PC-9 (cell line): ENCODE measurements at regions not wholly inside any gene's neighbourhood (a gene's known extent, or its start where the extent isn't known, plus 50 kb on each side); places are given as distances from the start of the nearest gene placed in this dataset.

Experiments used
- CTCF ChIP-seq: fragments of 200-600 bp; sonication (generic); conservative IDR thresholded peaks from 2 replicates; pipeline ENCODE4 v1.6.1; 2017; ENCODE audit warnings: mixed run types, antibody characterized with exemption, mild to moderate bottlenecking, moderate library complexity
- EZH2 ChIP-seq: fragments of 200-600 bp; sonication (generic); IDR thresholded peaks from 2 replicates; pipeline ENCODE4 v1.8.0; 2017; ENCODE audit warnings: antibody characterized with exemption, low read depth

GRCh38 chr7:16079723-16080122 is 341.6 kb downstream of the CRPPA start:
- no peak for TF ChIP-seq CTCF
- TF ChIP-seq EZH2, result no peak
